Embryonic facial prominence (tissue), 1 donor: ENCODE measurements at regions not wholly inside any gene's neighbourhood (a gene's known extent, or its start where the extent isn't known, plus 50 kb on each side); places are given as distances from the start of the nearest gene placed in this dataset.

Experiments used
- DNase-seq: peaks from one replicate; pipeline ENCODE4 v3.0.0-alpha.2; 2016; ENCODE audit errors: extremely low spot score

DNA sequence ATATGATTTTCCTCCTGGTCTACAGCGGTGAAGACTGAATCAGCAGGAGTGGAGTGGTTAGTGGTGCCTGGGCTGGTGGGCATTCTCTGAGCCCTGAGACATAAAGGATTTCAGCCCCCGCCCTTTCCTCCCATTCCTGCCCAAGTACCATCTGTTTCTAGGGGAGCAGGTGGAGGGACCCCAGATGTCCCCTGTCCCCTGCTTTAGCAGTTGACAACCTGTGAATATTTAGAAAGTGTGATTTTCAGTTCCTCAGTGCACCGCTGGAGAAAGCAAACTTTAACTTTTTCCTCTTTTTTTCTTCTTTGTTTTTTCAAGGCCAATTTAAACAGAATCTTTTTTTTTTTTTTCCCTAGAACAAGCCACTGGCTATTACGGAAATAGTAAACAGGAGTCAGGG is 163.8 kb upstream of the MYL2 start:
- DNase-seq, result no peak

DNA sequence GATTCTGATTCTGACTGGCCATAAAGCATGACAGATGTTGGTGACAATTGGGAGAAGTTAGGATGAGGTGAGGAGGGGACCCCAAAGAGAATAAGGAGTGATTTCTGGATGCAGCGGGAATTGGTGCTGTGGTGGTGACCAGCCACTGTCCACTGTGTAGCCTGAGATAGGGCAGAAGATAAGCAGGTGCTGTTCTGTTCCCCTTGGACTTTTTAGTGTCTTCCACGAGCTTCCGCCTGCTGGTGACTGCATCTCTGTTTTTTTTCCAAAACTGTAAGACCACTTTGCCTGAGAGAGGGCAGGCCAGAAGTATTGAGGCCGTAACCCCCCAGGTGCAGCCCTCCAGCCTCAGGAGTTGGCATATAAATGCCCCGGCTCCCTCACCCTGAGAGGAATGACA is 161.2 kb upstream of the MYL2 start:
- no peak for DNase-seq

- DNase-seq, result no peak
Measured at GRCh38 chr12:111078731-111079130, 158.4 kb upstream of the MYL2 start.

DNA sequence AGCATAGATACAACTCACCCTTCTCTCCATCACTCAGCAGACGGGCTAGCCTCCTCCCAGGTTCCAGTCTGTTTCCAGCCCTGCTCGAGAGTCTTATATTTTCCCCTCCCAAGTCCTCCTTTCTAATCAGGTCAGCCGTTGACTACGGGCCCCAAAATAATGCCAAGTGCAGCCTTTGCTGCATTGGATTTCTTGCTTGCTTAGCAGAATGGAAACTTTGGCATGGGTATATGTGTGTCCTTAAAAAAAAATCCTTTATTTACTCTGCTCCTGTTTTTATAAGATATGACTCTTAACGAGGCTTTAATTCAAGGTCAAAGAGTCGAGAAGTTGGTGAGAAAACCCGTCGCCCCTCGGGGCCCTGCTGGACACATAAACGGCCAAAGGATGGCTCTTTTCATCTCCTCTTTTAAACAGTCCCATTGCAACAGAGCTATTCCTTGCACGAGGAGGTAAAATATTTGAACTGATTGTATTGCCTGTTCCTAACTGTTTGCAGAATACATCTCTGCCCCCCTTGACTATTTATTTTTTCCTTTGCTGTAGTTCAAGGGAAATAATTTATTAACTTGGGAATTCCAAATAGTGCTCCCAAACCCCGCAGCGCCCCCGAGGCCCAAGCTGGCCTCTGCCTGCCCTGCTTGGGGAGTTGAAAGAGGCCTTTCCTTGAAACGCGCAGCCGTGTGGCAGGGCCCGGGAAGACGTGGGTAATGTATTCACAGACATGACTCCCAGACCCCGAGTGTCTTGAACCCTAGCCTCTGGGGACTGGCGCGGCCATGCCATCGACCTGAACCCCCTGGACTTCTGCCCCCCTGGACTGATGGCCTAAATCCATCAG is 156.5 kb upstream of the MYL2 start:
- no peak for DNase-seq

GRCh38 chr12:111076199-111076598 is 155.8 kb upstream of the MYL2 start:
- DNase-seq, result no peak

DNA sequence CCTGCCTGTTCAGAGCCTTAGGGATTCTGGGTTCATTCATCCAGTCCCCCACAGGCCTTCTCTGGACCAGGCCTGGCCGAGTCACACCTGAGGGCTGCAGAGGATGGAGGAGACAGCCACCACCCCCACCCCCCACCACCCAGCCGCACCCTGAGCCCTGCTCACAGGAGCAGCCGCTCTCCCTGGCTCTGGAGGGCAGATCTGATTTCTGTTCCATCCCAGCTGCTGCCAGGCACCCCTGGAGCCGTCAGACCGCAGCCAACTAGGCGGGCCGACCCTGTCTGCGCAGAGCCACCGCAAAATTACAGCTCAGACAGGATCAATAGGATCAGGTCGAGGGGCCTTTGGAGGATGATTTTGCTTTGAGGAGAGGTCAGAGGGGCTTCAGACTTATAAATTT is 154.6 kb upstream of the MYL2 start:
- DNase-seq, result no peak

- DNase-seq, result no peak
Measured at GRCh38 chr12:111074559-111074958, 154.2 kb upstream of the MYL2 start.

- no peak for DNase-seq
Measured at GRCh38 chr12:111073370-111073769, 153.0 kb upstream of the MYL2 start.

DNA sequence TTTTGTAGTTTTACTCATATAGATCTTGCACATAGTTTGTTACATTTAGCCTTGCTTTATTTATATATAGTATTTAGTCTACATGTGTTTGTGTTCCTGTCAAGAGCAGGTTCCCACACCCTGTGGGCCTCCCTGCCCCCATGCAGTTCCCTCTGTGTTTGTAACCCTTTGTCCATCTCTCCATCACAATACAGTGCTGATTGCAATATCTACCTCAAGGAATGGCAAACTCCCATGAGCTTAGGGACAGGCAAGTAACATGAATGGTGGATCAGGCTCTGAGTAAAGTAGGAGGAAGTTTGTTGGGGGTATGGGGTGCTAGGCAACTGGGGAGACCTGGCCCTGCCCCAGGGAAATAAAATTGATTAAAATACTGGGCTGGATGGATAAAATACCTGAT is 151.9 kb upstream of the MYL2 start:
- DNase-seq, result no peak

GRCh38 chr12:111069886-111070285 is 149.5 kb upstream of the MYL2 start:
- no peak for DNase-seq

DNA sequence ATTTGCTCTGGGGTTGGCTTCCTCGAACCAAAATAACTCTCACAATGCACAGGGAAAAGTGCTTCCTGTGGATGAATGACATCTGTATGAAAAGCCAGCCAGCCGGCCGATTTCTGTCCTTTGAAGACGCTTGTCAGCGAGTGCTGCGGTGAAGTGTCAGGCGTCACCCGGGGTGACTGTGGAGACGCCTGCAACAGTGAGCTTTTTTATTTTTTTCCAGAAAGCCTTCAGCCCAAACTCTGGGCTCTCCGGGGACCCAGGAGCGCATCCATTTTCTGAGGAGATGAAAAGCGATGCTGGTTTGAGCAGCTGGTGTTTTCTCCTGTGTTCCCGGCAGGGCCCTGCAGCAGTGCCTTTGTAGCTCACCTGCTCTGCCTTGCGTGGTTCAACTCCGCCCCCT is 147.9 kb upstream of the MYL2 start:
- no peak for DNase-seq

DNA sequence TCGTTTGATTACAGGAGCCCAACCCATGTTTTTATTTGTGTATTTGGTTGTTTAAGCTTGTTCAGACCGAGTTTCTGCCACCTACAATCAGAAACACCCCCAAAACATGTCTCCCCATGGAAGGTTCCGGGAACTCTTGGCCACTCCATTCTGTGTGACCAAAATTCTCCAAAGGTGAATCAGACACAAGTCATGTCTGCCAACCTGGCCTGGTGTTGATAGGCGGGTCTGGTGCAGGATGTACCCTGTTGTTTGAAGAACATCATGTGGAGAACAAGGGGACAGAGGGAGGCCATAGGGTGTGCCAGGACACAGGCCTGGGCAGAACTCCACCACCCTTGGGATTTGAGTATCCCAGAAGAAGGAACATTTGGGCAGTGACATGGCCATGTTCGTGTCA is 147.1 kb upstream of the MYL2 start:
- DNase-seq, result no peak

- no peak for DNase-seq
Measured at GRCh38 chr12:111066744-111067437, 146.5 kb upstream of the MYL2 start.

DNA sequence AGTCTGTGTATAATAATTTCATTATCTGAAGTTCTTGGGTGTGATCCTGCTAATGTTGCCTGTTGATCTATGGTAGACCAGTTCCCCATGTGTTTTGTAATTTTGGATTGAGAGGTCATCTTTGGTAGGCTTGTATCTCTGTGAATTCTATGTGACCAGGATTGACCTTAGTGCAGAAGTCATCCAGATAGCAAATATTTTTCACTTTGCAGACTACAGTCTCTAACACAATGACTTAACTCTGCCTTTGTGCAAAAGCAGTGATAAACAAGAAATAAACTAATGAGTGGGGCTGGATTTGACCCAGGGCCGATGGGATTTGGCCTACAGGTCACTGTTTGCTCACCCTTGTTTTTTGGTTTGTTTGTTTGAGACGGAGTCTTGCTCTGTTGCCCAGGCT is 144.6 kb upstream of the MYL2 start:
- no peak for DNase-seq

- no peak for DNase-seq
Measured at GRCh38 chr12:111064154-111064553, 143.8 kb upstream of the MYL2 start.

DNA sequence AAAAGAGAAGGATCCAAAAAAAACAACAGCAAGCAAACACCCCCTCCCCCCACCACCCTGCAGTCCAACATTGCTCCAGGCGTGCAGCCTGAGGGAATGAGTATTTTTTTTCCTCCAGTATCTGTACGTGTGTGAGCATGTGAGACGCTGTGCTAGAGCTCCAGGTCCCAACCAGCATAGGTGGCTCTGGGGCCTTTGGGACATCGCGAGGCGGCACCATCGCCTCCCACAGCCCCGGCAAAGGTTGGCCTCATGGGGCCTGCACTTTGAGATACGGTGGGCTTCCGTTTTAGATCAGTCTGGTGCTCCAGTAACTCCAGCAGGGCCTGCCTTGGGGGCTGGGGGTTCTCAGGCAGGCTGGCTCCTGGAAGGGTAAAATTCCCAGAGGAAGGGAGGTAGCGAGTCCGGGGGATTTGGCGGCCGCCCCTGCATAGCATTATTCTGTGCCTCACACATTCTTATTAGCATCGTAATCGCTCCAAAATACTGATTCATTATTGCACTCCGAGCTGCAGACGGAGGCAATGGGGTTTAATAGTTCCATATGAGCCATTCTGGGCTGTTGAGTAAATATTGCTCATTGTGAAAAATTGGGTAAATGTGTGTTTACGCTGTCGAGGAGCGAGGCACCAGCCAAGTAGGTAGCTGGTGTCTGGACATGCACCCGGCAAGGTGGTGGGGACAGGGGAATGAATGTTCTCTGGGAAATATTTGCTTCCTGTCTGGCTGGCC is 143.1 kb upstream of the MYL2 start:
- DNase-seq, result no peak

DNA sequence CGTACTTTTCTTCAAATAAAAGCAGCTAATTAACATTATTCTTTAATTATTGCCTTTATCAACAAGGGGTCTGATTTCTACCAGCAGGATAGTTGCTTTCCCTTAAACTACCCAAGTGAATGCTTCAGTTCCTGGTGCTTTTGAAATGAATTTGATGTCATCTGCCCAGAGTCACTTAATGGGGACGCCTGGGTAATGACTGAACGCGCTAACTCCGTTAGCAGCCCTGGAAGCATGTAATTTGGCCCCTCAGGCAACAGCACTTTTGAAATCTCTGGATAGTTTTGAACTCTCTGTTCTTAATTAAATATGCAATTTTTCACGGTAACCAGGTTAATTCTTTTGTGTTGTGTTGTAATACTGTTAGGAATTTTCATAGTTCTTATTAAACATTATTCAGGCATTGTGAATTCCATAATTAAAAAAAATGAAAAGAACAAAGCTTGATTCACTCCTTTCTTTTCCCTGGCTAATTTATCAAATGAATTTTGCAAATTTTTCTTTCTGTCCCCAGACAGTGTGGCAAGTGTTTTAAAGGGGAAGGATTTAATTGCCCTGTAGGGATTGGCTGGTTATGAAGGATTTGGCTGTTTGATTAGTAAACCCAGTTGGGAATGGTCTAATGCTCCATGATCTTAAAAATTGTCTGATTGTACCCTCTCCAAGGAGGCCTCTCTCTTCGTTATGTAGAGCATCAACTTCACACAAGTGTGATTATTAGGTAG is 137.5 kb upstream of the MYL2 start:
- DNase-seq, result no peak

DNA sequence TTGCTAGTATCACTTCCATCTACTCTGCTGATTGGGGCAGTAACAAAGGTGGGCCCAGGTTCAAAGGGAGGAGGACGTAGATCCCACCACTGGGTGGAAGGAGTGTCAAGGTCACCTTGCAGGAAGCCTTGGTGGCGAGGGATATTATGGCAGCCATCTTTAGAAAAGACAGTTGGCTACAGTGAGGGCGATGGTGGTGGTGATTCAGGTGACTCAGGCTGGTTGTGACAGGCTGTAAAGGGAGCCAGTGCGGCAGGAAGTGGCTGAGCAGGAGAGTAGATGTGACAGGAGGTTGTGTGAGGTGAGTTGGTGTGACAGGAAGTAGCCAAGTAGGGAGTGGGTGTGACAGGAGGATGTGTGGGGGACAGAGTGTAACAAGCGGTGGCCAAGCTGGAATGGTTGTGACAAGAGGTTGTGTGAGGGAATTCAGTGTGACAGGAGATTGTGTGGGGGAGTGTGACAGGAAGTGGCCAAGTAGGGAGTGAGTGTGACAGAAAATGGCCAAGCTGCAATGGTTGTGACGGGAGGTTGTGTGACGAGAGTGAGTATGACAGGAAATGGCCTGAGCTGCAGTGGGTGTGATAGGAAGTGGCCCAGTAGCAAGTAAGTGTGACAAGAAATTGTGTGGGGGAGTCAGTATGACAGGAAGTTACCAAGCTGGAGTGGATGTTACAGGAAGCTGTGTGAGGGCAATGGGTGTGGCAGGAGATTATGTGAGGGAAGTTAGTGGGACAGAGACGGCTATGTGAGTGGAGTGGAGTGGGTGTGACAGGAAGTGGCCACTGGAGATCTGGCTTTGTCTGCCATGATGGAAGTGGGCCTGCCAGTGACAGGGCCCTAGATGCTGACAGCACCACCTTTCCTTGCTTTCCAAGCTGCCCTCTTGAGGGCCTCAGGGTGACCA is 136.5 kb upstream of the MYL2 start:
- DNase-seq, result no peak

DNA sequence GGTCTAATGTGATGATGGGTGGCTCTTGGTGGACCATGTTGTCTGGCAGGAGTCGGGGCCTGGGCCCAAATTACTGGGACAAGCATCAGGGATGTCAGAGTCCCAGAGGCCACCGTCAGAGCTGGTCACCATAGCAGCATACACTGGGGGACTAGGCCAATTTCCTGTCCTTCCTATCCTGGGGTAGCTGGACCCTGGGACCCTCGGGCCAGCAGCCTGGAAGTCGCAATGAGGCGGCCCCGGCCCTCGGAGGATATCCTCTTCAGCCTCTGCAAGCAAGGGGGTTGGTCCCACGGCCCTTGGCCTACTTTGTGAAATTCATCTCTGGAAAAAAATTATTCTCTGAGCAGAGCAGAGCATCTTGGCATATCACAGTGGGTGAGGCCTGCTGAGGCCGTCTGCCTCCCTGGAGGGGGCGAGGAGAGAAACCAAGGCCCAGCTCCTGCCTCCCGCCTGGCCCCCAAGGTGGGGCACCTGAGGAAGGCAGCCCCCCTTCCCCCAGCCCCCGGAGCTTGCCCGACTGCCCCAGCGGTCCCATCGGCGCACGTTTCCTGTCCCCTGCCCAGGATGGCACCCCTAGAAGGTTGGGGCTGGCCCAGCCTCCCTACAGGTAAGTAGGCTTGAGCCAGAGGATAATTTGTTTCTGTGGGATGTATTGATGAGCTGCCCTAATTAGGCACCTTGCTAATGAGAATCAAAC is 135.0 kb upstream of the MYL2 start:
- DNase-seq, result no peak

GRCh38 chr12:111048991-111049390 is 128.6 kb upstream of the MYL2 start:
- no peak for DNase-seq
